EL (cell line): ENCODE measurements at regions not wholly inside any gene's neighbourhood (a gene's known extent, or its start where the extent isn't known, plus 50 kb on each side); places are given as distances from the start of the nearest gene placed in this dataset.

Experiments used
- DNase-seq: peaks from one replicate; pipeline ENCODE4 v3.0.0-alpha.2; 2016

DNA sequence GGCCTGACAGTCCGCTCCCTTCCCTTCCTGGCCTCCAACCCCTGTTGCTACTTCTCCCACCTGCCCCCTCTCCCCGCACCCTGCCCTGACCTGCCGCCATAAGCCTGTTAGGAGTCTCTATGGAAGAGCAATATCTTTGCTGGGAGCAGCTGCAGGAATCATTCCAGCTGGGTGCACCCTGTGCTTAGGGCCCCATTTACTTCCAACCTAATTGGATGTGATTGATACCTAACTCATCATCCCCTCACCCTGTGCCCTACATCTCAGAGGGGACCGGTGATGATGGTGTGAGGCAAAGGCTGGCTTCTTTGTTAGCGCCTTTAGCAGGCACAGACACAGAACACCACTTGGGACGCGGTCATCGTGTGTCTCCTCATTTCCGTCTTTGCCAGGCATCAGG lies 80.0 kb upstream of the FAM180A start:
- DNase-seq: no peak

DNA sequence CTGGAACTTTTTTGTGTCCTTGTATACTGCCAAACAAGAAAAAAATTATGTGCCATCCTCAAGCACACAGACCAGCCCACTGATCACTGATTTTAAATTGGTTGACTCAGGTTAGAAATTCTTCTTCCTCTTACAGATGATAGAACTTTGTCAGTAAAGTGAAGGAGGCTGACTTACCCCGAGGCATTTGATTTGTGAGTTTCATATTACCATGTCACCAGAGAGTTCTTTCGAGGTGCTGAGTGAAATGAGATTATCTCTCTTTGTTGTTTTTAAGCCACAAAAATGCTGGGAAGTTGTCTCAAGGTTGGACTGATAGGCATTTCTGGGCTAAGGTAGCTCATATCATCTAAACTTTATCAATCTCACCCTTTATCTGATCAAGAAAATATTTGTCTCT lies 78.8 kb upstream of the FAM180A start:
- no peak for DNase-seq

DNA sequence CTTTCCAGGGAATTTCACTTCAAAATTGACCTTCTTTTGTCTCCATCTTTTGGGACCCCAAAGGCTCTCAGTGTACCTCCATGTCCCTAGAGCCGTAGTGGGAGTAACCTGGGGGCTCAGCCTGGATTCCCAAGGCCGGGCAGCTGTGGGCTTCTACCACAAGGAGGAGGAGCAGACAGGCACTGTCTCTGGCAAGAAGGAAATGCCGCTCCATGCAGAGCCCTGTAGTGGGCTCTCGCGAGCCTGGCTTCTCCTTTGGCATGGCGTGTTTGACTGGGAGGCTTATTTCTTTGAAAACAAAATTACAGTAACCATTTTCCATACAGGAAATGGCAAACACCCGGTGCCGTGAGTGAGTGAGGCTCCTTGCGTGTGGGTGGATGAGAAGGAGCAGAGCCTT lies 76.8 kb upstream of the FAM180A start:
- DNase-seq: no peak

DNA sequence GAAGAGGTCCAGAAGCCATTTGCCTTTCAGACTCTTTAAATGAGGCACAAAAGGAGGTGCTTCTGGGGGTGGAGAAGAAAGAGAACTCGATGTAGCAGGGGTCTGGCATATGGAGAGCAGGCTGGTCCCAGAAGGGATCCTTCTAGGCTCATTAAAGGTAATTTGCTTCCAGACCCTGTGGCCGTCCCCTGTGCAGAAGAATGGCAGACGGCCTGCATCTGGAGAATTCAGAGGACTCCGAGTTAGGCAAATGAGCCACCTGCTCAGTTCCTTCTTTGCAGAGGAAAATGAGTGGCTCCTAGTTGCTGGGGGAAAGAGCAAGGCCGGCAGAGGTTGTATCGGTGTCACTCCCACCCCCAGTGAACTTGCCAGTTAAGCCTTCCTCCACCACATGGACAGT lies 73.8 kb upstream of the FAM180A start:
- no peak for DNase-seq

DNA sequence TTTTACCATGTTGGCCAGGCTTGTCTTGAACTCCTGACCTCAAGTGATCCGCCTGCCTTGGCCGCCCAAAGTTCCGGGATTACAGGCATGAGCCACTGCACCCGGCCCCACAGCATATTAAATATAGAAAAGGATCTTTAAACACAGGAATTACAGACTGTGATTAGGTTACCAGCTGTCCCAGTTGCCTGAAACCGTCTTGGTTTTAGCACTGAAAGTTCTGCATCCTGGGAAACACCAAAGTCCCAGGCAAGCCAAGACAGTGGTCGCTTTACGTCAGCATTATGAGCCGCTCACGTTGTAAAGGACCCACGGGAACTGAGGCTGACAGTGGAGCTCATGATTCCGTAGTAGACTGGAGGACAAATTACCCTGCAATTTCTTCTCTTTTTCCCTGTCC lies 69.0 kb upstream of the FAM180A start:
- no peak for DNase-seq

DNA sequence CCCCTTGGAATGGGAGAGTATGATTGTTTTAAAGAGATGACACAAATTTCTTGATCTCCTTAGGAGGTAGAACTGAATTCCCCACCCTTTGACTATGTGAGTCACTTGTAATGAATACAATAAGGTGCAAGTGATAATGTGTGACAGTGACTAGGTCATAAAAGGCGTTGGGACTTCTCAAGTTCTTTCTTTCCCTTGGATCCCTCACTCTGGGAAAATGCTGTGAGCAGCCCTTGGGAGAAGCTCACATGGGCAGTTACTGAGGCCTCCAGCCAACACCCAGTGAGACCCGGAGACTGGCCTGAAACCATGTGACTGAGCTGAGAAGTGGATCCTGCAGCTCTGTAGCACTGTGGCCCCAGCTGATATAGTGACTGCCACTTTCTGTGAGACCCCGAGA lies 66.4 kb upstream of the FAM180A start:
- DNase-seq: no peak

DNA sequence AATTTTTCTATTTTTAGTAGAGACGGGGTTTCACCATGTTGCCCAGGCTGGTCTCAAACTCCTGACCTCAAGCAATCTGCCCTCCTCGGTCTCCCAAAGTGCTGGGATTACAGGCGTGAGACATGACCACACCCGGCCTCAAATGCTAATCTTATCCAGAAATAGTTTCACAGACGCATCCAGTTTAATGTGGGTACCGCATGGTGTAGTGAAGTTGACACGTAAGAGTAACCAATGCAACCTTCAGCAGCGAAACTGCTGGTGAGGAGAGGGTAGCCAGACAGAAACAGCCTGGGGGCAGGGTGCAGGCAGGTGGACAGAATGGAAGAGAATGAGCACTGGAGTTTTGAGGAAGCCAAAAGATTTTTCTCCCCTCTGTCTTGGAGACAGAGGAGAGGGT lies 63.5 kb upstream of the FAM180A start:
- DNase-seq: no peak

DNA sequence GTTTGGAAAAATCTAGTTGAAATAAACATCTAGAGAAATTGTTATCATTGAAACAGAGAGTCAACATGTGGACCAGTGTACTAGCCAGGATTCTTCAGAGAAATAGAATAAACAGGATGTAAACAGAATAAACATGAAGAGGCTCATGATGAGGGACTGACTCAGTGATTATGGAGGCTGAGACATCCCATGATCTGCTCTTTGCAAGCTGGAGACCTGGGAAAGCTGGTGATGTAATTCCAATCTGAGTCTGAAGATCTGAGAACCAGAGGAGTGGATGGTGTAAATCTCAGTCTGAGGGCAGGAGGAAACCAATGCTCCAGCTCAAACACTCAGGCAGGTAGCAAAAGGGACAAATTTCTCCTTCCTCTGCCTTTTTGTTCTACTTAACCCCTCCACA lies 62.9 kb upstream of the FAM180A start:
- DNase-seq: no peak

DNA sequence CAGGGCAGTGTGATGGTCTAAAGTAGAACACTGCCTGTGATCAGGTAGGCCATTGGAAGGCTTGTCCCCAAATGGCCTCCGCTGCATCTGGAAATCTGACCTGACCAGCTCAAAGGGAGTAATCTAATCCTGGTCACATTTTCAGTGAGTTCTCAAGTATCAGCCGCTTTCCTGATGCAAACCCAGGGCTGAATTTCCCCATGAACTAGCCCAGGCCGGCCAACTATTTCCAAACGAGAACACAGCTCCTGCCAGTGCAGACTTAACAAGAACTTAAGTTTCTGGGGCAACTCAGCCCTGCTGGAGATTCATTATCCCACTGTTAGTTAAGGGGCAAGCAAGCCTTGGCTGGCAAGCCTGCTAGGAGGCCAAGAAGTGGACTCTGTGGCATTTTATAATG lies 59.6 kb upstream of the FAM180A start:
- no peak for DNase-seq

DNA sequence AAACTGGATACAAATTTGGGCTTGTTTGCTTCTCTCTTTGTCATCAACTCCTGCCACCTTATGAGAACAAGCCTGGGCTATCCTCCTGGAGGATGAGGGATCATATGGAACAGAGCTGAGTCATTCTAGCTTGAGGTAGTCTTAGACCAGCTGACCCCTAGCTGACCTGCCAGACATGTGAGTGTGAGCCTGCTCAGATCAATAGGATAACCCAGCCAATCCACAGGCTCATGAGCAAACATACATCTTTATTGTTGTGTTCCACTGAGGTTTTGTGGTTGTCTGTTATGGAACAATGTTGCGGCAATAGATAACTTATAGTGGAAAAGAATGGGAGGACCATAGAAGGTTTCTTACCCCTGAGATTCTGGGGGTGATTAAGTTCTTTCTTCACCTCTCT lies 54.5 kb upstream of the FAM180A start:
- no peak for DNase-seq

DNA sequence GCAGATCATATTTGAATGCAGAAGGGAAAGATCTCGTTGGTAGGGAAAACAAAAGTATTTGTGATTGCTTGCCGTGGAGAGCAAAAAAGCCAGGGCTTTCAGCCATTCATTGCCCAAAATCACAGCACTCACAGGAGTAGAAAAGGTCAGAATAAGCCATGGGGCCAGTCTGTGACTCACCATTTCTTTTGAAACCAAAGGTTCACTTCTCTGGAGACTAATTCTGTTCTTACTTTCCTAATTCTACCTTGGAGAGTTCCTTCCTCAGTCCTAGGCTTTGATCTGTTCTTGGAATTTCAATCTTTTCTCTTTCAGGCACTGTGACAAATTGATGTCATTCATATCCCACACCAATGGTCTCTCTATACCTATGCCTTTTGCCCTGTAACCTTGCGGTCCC lies 54.1 kb upstream of the FAM180A start:
- DNase-seq: no peak

DNA sequence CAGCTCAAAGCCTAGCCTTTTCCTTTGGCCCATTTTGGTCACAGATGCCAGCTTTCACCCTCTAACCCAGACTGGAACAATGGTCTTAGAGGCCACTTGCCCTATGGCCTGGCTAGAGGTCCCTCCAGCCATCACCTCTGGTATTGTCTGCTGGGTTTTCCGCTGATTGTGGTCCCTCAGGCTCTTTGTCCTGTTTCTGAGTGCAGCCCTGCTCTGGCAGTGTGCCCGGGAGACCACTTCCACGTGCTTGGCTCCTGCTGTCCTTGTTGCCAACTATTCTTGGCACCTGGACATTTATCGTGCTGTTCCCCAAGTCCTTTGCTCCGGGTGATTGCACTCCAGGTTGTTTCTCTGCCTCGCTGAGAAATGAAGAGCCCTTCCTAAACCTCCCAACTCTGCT lies 53.3 kb upstream of the FAM180A start:
- DNase-seq: no peak

DNA sequence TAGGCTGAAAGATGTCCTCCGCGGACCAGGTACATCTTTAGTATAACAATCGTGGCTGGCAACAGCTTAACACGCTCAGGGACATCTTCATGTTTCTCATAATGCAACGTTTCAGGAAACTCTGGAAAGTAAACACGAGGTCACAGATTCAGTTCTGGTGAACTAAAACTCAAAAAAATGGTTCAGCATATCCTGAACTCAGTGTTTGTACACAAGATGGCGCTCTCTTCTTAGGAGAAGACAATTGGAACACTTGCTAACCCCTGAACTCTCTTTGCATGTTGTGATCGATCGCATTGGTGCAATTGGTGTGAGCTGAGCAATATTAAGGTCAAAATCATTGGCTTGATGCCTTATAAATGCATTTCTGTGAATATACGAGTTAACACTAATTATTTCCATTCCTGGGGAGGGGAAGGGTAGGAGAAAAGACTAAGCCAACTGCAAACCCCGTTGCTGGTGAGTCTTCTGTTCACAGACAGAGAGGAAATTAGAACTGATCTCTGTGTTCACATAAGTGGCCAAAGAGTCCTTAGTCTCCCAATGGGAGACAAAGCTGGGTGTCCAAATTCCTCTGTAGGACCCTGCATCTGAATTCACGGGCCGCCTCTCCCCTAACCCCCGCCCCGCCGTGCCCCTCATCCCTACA lies 52.6 kb upstream of the FAM180A start:
- peak; percentile 57 for DNase-seq

DNA sequence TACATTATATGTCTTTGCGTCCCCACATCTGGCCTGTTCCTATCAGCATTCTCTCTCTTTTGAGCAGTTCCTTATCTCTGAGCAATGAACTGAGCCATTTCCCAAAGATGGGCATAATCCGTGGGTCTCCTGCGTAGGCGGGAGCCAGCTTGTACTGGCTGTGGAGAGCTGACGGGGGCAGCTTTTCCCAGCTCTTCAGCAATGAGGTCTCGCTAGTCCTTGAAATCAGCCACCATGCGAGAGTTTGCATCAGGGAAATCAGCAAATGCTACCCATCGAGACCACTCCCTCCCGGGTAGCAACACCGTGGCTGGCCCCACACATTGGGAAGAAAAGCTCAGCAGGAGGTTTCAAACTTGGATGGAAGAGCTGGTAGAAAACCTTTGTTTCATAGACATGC lies 51.9 kb upstream of the FAM180A start:
- no peak for DNase-seq

DNA sequence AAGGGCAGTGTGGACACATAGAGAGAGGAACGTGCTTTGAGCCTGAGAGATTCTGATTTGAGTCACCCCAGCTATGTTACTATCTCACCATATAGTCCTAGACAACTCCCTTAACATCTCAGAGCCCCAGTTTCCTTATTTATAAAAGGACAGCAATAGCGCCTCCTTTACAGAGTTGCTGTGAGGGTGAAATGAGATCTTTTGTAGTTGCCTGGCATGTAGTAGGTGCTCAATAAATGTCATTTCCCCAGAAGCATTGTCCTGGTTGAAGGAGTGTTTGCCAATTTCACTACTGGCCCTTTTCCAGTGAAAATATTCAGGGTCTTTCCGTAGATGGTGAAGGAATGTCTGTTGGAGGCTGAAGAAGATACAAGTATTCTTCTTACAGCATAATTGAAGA lies 51.3 kb upstream of the FAM180A start:
- no peak for DNase-seq
